Nephron progenitor cell (in vitro differentiated cells): ENCODE measurements at regions not wholly inside any gene's neighbourhood (a gene's known extent, or its start where the extent isn't known, plus 50 kb on each side); places are given as distances from the start of the nearest gene placed in this dataset.

Experiments used
- DNase-seq: peaks from one replicate; pipeline ENCODE4 v3.0.0; 2021
- H3K27ac Mint-ChIP-seq: 2 replicates; pipeline ENCODE4 v1.8.0; 2021; ENCODE audit warnings: mild to moderate bottlenecking, moderate library complexity, mixed read lengths
- H3K27me3 Mint-ChIP-seq: 2 replicates; pipeline ENCODE4 v1.8.0; 2021; ENCODE audit warnings: mild to moderate bottlenecking, low read depth, mixed read lengths; ENCODE audit not compliant: poor library complexity
- H3K36me3 Mint-ChIP-seq: 2 replicates; pipeline ENCODE4 v1.8.0; 2021; ENCODE audit warnings: low read depth, mixed read lengths
- H3K4me1 Mint-ChIP-seq: 2 replicates; pipeline ENCODE4 v1.8.0; 2021; ENCODE audit warnings: mixed read lengths
- H3K4me3 Mint-ChIP-seq: 2 replicates; pipeline ENCODE4 v1.8.0; 2021; ENCODE audit warnings: mild to moderate bottlenecking, moderate library complexity, mixed read lengths
- H3K9me3 Mint-ChIP-seq: 2 replicates; pipeline ENCODE4 v1.8.0; 2021; ENCODE audit warnings: mild to moderate bottlenecking, moderate library complexity, mixed read lengths
- TF ChIP-seq, protein P1 (sequence below): fragments of 200-600 bp; sonication (generic); IDR thresholded peaks from 2 replicates; pipeline ENCODE4 v1.5.0; 2021; ENCODE audit warnings: antibody characterized with exemption

DNA sequence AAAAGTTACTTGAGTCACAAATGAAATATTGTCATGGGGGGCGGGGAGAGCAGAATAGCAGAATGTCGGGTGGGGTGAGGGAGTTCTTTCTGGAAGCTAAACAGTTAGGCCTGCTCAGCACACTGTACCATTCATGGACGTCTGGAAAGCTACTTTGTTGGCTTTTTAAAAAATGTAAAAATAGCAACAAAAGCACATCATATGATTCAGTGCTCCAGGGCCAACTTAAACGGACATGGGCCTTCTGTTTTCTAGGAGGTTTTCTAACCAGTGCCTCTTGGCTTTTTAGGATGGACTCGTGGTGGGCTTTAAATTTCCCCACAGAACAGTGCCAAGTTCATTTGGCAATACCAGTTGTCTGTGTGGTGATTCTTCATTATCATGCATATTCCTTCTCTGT is 57.4 kb upstream of the CLCN4 start:
- H3K36me3 Mint-ChIP-seq = peaks cover 83% of the 10 kb centered on the region
- H3K4me1 Mint-ChIP-seq = no peaks in the 10 kb centered on the region
- no peak for DNase-seq
- no peaks in the 10 kb centered on the region for H3K27me3 Mint-ChIP-seq
- H3K4me3 Mint-ChIP-seq = no peak overlapping the region
- TF ChIP-seq, protein P1, sequence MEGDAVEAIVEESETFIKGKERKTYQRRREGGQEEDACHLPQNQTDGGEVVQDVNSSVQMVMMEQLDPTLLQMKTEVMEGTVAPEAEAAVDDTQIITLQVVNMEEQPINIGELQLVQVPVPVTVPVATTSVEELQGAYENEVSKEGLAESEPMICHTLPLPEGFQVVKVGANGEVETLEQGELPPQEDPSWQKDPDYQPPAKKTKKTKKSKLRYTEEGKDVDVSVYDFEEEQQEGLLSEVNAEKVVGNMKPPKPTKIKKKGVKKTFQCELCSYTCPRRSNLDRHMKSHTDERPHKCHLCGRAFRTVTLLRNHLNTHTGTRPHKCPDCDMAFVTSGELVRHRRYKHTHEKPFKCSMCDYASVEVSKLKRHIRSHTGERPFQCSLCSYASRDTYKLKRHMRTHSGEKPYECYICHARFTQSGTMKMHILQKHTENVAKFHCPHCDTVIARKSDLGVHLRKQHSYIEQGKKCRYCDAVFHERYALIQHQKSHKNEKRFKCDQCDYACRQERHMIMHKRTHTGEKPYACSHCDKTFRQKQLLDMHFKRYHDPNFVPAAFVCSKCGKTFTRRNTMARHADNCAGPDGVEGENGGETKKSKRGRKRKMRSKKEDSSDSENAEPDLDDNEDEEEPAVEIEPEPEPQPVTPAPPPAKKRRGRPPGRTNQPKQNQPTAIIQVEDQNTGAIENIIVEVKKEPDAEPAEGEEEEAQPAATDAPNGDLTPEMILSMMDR = no peak
- peaks cover 67% of the 10 kb centered on the region for H3K9me3 Mint-ChIP-seq
- H3K27ac Mint-ChIP-seq = no peak overlapping the region

DNA sequence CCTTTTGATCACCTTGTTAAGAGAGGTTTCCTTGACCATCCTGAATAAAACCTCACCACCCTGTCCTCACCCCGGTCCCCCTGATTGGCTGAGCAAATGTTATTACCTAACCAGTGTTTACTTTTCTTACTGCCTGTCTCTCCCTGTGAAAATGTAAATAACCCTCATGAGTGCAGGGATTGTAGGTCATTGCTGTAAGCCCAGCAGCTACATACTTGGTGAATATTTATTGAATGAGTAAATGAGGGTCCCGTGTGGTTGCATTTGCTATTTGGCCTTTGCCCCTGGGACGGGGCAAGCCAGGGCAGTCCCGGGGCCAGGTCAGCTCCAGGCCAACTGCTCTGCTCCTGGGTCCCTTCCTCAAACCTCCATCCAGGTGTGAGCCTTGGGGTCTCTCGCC is 55.5 kb upstream of the CLCN4 start:
- Mint-ChIP-seq H3K27ac (no peak overlapping the region), H3K36me3 (peaks cover 73% of the 10 kb centered on the region), H3K27me3 (no peaks in the 10 kb centered on the region)

DNA sequence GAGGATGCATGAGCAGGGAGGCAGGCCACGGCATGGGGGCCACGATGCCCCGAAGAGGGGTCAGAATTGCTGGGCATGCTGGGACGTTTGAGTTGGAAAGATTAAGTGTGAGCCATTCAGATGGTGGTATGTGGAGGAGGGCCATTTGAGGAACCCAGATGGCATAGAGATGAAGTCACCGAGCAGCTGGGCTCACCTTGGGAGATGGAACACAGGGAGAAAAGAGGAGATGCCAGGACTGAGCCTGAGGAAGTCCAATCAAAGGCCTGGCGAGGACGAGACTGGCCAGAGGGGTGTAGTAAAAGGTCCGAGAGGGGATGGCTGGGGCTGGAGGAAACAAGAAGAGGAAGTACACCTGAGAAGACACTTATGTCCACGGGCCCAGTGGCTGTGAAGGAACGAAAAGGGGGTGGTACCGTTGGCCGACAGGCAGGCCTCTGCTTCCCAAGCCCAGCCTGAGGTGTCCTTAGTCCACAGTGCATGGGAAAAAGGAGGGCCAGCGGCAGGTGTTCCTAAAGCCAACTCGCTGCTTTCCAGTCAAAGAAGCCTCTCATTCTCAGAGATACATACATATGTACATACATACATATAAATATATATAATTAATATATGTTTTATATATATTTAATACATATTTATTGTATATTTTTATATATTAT is 54.6 kb upstream of the CLCN4 start:
- H3K36me3 Mint-ChIP-seq = peaks cover 65% of the 10 kb centered on the region
- H3K27ac Mint-ChIP-seq = peak overlapping the region; percentile 78
- peaks cover 55% of the 10 kb centered on the region for H3K9me3 Mint-ChIP-seq
- DNase-seq = no peak
- H3K4me3 Mint-ChIP-seq = no peak overlapping the region
- TF ChIP-seq, protein P1 = no peak
- no peaks in the 10 kb centered on the region for H3K27me3 Mint-ChIP-seq
- peaks cover 11% of the 10 kb centered on the region for H3K4me1 Mint-ChIP-seq

More for the DNA sequence above, 55.5 kb upstream of the CLCN4 start:
- Mint-ChIP-seq H3K4me3 (no peak overlapping the region), H3K4me1 (peaks cover 2% of the 10 kb centered on the region), H3K9me3 (peaks cover 60% of the 10 kb centered on the region)
- TF ChIP-seq, protein P1 = no peak
- DNase-seq = no peak

DNA sequence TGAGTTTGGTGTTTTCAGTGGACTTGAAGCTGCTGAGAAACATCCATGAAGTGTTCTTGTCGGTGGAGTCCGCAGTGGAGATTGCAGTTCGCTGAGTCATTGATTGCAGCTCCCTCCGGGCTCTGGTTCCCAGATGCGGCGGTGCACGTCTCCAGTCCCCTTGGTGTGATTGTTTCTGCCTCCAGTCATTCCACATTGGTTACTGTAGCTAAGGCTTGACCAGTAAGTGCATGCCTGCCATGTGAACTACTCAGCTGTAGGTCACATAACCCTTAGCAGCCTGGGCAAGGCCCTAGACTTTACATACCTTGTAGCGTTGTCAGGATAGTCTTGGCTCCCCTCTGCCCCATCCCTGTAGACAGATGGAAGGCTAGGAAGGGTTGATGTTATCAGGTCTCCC is 53.8 kb upstream of the CLCN4 start:
- peaks cover 62% of the 10 kb centered on the region for H3K36me3 Mint-ChIP-seq
- H3K9me3 Mint-ChIP-seq = peaks cover 55% of the 10 kb centered on the region
- no peak for DNase-seq
- TF ChIP-seq, protein P1 = no peak
- H3K4me3 Mint-ChIP-seq = no peak overlapping the region
- H3K4me1 Mint-ChIP-seq = peaks cover 19% of the 10 kb centered on the region
- H3K27me3 Mint-ChIP-seq = no peaks in the 10 kb centered on the region
- H3K27ac Mint-ChIP-seq = no peak overlapping the region

DNA sequence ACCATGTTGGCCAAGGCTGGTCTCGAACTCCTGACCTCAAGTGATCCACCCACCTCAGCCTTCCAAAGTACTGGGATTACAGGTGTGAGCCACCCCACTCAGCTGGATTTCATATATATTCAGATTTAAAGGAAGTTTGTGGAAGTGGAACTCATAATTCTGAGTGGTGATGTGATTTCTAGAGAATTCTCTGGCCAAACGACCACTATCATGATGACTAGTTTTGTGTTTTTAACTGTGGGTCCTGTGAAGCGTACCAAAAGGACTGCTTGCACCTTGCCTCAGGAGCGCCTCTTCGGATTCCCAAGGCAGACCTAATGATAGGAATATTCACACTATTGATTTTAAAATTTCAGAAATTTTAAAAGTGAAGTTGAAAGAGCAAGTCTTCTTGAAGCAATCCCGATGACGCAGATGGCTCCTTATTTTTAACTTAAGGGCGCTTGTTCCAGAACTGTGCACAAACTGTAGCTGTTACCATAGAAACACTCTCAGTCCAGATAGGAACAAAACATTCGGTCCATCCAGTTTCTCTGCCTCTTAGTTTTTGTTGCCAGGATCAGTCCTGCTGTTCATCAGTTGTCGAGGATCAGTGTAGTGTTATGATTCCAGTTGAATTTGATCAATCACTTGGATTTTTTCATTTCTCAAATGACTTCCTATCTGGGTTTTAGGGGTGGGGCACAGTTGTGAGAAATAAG is 51.7 kb upstream of the CLCN4 start:
- no peak for DNase-seq
- no peak overlapping the region for H3K4me3 Mint-ChIP-seq
- peaks cover 52% of the 10 kb centered on the region for H3K36me3 Mint-ChIP-seq
- peaks cover 35% of the 10 kb centered on the region for H3K4me1 Mint-ChIP-seq
- peak overlapping the region; percentile 51 for H3K27ac Mint-ChIP-seq
- H3K27me3 Mint-ChIP-seq = no peaks in the 10 kb centered on the region
- H3K9me3 Mint-ChIP-seq = peaks cover 55% of the 10 kb centered on the region
- TF ChIP-seq, protein P1 = no peak

DNA sequence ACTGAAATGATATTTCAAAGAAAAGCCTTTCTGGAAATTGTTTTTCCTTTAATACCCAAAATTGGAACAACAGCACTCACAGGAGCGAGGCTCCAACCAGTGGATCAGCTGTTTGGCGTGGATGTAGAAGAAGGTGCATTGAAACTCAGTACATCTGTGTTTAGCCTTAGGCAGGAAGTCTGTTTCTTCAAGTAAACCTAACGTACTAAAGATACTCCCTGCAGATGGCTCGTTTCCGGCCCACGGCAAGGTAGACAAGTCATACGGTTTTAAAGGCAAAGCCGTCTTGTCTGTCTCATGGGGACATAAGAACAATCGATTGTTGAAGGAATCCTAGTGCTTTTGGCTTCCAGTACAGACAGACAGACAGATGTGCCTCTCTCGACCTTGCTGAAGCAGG is 50.0 kb upstream of the CLCN4 start:
- H3K27me3 Mint-ChIP-seq = no peaks in the 10 kb centered on the region
- H3K4me3 Mint-ChIP-seq = no peak overlapping the region
- no peak for DNase-seq
- H3K9me3 Mint-ChIP-seq = peaks cover 51% of the 10 kb centered on the region
- peaks cover 41% of the 10 kb centered on the region for H3K4me1 Mint-ChIP-seq
- peak overlapping the region; percentile 34 for H3K27ac Mint-ChIP-seq
- peaks cover 48% of the 10 kb centered on the region for H3K36me3 Mint-ChIP-seq
- TF ChIP-seq, protein P1 = no peak
